ENCODE measurements at regions not wholly inside any gene's neighbourhood (a gene's known extent, or its start where the extent isn't known, plus 50 kb on each side); places are given as distances from the start of the nearest gene placed in this dataset.

DNA sequence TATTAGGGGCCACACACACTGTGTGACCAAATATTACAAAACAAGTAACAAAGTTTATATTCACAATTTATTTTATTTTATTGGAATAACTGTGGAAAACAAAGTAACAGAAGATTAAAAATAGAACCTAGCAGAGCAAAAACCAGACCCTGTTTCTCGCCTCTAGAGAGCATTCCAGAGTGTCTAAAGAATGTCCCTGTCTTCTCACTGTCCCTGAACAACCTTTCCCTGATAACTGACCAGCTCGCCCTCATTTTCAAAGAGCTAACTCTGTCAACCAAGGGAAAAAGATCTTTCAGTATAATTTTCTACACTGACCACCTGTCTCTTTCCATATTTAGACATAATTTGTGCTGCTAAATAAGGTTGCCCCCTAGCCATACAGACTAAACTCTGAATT is 646.9 kb downstream of the USP25 start:
- Histone ChIP-seq H3F3A (replicated peaks; ENCODE audit: low read depth) (no peaks in the 10 kb centered on the region), H4K20me1 (replicated peaks; ENCODE audit: insufficient read depth) (no peaks in the 10 kb centered on the region), H2AFZ (no peak overlapping the region), H3K4me3 (no peak overlapping the region), H3K9me2 (ENCODE audit: insufficient read depth) (no peaks in the 10 kb centered on the region), H3K36me3 (ENCODE audit: insufficient read depth) (no peaks in the 10 kb centered on the region), H3K79me2 (replicated peaks; ENCODE audit: insufficient read depth) (no peaks in the 10 kb centered on the region), H3K27me3 (ENCODE audit: insufficient read depth) (no peaks in the 10 kb centered on the region), H3K4me1 (ENCODE audit: insufficient read depth) (no peaks in the 10 kb centered on the region), H3K27ac (ENCODE audit: low read depth) (no peak overlapping the region), H3K4me2 (no peak overlapping the region)
- ATAC-seq (no peak), DNase-seq (ENCODE audit: low spot score) (no peak)
- Mint-ChIP-seq H3K27me3 (ENCODE audit: insufficient read depth, low read depth, poor library complexity) (no peaks in the 10 kb centered on the region), H3K36me3 (ENCODE audit: low read depth) (no peaks in the 10 kb centered on the region), H3K9me3 (no peaks in the 10 kb centered on the region), H3K27ac (no peak overlapping the region), H3K4me1 (no peaks in the 10 kb centered on the region), H3K4me3 (no peak overlapping the region)
- TF ChIP-seq ZNF114 (CRISPR knock-in tag; IDR thresholded peaks at IDR 0.05) = no peak
- TF ChIP-seq, protein P1, sequence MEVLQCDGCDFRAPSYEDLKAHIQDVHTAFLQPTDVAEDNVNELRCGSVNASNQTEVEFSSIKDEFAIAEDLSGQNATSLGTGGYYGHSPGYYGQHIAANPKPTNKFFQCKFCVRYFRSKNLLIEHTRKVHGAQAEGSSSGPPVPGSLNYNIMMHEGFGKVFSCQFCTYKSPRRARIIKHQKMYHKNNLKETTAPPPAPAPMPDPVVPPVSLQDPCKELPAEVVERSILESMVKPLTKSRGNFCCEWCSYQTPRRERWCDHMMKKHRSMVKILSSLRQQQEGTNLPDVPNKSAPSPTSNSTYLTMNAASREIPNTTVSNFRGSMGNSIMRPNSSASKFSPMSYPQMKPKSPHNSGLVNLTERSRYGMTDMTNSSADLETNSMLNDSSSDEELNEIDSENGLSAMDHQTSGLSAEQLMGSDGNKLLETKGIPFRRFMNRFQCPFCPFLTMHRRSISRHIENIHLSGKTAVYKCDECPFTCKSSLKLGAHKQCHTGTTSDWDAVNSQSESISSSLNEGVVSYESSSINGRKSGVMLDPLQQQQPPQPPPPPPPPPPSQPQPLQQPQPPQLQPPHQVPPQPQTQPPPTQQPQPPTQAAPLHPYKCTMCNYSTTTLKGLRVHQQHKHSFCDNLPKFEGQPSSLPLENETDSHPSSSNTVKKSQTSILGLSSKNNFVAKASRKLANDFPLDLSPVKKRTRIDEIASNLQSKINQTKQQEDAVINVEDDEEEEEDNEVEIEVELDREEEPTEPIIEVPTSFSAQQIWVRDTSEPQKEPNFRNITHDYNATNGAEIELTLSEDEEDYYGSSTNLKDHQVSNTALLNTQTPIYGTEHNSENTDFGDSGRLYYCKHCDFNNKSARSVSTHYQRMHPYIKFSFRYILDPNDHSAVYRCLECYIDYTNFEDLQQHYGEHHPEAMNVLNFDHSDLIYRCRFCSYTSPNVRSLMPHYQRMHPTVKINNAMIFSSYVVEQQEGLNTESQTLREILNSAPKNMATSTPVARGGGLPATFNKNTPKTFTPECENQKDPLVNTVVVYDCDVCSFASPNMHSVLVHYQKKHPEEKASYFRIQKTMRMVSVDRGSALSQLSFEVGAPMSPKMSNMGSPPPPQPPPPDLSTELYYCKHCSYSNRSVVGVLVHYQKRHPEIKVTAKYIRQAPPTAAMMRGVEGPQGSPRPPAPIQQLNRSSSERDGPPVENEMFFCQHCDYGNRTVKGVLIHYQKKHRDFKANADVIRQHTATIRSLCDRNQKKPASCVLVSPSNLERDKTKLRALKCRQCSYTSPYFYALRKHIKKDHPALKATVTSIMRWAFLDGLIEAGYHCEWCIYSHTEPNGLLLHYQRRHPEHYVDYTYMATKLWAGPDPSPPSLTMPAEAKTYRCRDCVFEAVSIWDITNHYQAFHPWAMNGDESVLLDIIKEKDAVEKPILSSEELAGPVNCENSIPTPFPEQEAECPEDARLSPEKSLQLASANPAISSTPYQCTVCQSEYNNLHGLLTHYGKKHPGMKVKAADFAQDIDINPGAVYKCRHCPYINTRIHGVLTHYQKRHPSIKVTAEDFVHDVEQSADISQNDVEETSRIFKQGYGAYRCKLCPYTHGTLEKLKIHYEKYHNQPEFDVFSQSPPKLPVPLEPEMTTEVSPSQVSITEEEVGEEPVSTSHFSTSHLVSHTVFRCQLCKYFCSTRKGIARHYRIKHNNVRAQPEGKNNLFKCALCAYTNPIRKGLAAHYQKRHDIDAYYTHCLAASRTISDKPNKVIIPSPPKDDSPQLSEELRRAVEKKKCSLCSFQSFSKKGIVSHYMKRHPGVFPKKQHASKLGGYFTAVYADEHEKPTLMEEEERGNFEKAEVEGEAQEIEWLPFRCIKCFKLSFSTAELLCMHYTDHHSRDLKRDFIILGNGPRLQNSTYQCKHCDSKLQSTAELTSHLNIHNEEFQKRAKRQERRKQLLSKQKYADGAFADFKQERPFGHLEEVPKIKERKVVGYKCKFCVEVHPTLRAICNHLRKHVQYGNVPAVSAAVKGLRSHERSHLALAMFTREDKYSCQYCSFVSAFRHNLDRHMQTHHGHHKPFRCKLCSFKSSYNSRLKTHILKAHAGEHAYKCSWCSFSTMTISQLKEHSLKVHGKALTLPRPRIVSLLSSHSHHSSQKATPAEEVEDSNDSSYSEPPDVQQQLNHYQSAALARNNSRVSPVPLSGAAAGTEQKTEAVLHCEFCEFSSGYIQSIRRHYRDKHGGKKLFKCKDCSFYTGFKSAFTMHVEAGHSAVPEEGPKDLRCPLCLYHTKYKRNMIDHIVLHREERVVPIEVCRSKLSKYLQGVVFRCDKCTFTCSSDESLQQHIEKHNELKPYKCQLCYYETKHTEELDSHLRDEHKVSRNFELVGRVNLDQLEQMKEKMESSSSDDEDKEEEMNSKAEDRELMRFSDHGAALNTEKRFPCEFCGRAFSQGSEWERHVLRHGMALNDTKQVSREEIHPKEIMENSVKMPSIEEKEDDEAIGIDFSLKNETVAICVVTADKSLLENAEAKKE (CRISPR knock-in tag; IDR thresholded peaks at IDR 0.05) = no peak
- TF ChIP-seq EZH2phosphoT487 (IDR thresholded peaks at IDR 0.05; ENCODE audit: unreplicated experiment) = no peak
- no peak for TF ChIP-seq CTCF (conservative IDR thresholded peaks at IDR 0.05; ENCODE audit: low read depth in 2 of 2)
- TF ChIP-seq CREB1 (CRISPR knock-in tag; IDR thresholded peaks at IDR 0.05; ENCODE audit: low read depth) = no peak
- TF ChIP-seq STAT1 (IDR thresholded peaks at IDR 0.05; ENCODE audit: unreplicated experiment) = no peak
- TF ChIP-seq, protein P2, sequence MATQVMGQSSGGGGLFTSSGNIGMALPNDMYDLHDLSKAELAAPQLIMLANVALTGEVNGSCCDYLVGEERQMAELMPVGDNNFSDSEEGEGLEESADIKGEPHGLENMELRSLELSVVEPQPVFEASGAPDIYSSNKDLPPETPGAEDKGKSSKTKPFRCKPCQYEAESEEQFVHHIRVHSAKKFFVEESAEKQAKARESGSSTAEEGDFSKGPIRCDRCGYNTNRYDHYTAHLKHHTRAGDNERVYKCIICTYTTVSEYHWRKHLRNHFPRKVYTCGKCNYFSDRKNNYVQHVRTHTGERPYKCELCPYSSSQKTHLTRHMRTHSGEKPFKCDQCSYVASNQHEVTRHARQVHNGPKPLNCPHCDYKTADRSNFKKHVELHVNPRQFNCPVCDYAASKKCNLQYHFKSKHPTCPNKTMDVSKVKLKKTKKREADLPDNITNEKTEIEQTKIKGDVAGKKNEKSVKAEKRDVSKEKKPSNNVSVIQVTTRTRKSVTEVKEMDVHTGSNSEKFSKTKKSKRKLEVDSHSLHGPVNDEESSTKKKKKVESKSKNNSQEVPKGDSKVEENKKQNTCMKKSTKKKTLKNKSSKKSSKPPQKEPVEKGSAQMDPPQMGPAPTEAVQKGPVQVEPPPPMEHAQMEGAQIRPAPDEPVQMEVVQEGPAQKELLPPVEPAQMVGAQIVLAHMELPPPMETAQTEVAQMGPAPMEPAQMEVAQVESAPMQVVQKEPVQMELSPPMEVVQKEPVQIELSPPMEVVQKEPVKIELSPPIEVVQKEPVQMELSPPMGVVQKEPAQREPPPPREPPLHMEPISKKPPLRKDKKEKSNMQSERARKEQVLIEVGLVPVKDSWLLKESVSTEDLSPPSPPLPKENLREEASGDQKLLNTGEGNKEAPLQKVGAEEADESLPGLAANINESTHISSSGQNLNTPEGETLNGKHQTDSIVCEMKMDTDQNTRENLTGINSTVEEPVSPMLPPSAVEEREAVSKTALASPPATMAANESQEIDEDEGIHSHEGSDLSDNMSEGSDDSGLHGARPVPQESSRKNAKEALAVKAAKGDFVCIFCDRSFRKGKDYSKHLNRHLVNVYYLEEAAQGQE (IDR thresholded peaks at IDR 0.05; ENCODE audit: unreplicated experiment) = no peak
- no peak for TF ChIP-seq NANOG (IDR thresholded peaks at IDR 0.05; ENCODE audit: borderline replicate concordance)
- no peak for TF ChIP-seq ZNF331 (CRISPR knock-in tag; IDR thresholded peaks at IDR 0.05; ENCODE audit: low read depth)
- TF ChIP-seq, protein P3, sequence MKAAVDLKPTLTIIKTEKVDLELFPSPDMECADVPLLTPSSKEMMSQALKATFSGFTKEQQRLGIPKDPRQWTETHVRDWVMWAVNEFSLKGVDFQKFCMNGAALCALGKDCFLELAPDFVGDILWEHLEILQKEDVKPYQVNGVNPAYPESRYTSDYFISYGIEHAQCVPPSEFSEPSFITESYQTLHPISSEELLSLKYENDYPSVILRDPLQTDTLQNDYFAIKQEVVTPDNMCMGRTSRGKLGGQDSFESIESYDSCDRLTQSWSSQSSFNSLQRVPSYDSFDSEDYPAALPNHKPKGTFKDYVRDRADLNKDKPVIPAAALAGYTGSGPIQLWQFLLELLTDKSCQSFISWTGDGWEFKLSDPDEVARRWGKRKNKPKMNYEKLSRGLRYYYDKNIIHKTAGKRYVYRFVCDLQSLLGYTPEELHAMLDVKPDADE (IDR thresholded peaks at IDR 0.05) = no peak
- TF ChIP-seq POLR2AphosphoS5 (IDR thresholded peaks at IDR 0.05; ENCODE audit: low read depth) = no peak

Measured in GM23338 (cell line).